ENCODE measurements at regions not wholly inside any gene's neighbourhood (a gene's known extent, or its start where the extent isn't known, plus 50 kb on each side); places are given as distances from the start of the nearest gene placed in this dataset.
A peak's percentile ranks its signal among the peaks of the same experiment; 100 is the strongest.

DNA sequence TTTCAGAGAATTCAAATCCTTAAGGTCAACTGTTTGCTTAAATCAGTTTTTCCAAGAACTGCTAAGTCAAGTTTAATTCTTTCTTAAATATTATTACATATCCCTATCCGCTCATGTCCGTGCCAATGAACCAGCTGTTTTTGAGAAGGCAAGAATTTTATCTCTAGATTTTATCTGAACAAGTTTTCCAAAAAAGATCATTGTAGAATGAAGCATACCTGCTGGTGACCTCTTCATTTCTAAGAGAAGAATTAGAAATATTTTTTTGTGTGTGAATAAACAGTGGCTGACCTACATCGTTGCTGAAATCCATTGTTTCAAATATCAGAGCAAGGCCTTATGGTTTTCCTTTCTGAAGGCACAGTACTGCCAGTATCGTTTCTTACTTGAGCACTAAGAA is 58.4 kb upstream of the RND3 start:
- ATAC-seq (ENCODE audit: poor library complexity) = no peak
- H3K4me3 ChIP-seq (ENCODE audit: low read length) = no peak overlapping the region
- DNase-seq = no peak
- ChIA-PET CTCF (no interaction called here), POLR2A (no interaction called here)
- no peaks in the 10 kb centered on the region for H3K36me3 ChIP-seq (ENCODE audit: insufficient read depth, low read length)
- no peak overlapping the region for H3K4me3 Mint-ChIP-seq
- intact Hi-C loops (cut with DNase I, micrococcal nuclease) = no loop called here
- no peaks in the 10 kb centered on the region for H3K36me3 Mint-ChIP-seq (ENCODE audit: low read depth)
- no peak overlapping the region for H3K27ac ChIP-seq (ENCODE audit: low read depth in 1 of 2, low read length in 2 of 2)
- H3K9me3 ChIP-seq (ENCODE audit: control insufficient read depth in 1 of 2, insufficient read depth in 1 of 2, low read length in 2 of 2) = peaks cover 0 to 14% of the 10 kb centered on the region in 2 experiments
- H3K27me3 Mint-ChIP-seq = no peaks in the 10 kb centered on the region
- no peaks in the 10 kb centered on the region for H3K4me1 ChIP-seq (ENCODE audit: insufficient read depth, low read length)
- TF ChIP-seq CTCF (IDR thresholded peaks at IDR 0.05) = no peak
- no peaks in the 10 kb centered on the region for H3K9me3 Mint-ChIP-seq
- no peak overlapping the region for H3K27ac Mint-ChIP-seq
- H3K4me1 Mint-ChIP-seq (ENCODE audit: low read depth) = no peaks in the 10 kb centered on the region
- no peaks in the 10 kb centered on the region for H3K27me3 ChIP-seq (ENCODE audit: control insufficient read depth in 1 of 2, insufficient read depth in 2 of 2, low read length in 2 of 2)

GRCh38 chr2:150544731-150545130 is 57.3 kb upstream of the RND3 start:
- Mint-ChIP-seq H3K4me3 (no peak overlapping the region), H3K27me3 (no peaks in the 10 kb centered on the region), H3K9me3 (no peaks in the 10 kb centered on the region), H3K36me3 (ENCODE audit: low read depth) (no peaks in the 10 kb centered on the region), H3K4me1 (ENCODE audit: low read depth) (no peaks in the 10 kb centered on the region), H3K27ac (no peak overlapping the region)
- no peaks in the 10 kb centered on the region for H3K36me3 ChIP-seq (ENCODE audit: insufficient read depth, low read length)
- H3K9me3 ChIP-seq (ENCODE audit: control insufficient read depth in 1 of 2, insufficient read depth in 1 of 2, low read length in 2 of 2) = peaks cover 0 to 18% of the 10 kb centered on the region in 2 experiments
- H3K27ac ChIP-seq (ENCODE audit: low read depth in 1 of 2, low read length in 2 of 2) = no peak overlapping the region
- no peaks in the 10 kb centered on the region for H3K27me3 ChIP-seq (ENCODE audit: control insufficient read depth in 1 of 2, insufficient read depth in 2 of 2, low read length in 2 of 2)
- ChIA-PET CTCF (interaction anchor here (0.7 kb wide), 1 partner anchor 70 kb away, joined by 3 read pairs; no protein-coding TSS in a partner anchor), POLR2A (no interaction called here)
- H3K4me1 ChIP-seq (ENCODE audit: insufficient read depth, low read length) = no peaks in the 10 kb centered on the region
- no peak for TF ChIP-seq CTCF (IDR thresholded peaks at IDR 0.05)
- ATAC-seq (ENCODE audit: poor library complexity) (no peak), DNase-seq (no peak)
- H3K4me3 ChIP-seq (ENCODE audit: low read length) = no peak overlapping the region
- intact Hi-C loops (cut with DNase I, micrococcal nuclease) = no loop called here

- Histone ChIP-seq H3K27me3 (ENCODE audit: control insufficient read depth in 1 of 2, insufficient read depth in 2 of 2, low read length in 2 of 2) (no peaks in the 10 kb centered on the region), H3K36me3 (ENCODE audit: insufficient read depth, low read length) (no peaks in the 10 kb centered on the region), H3K4me1 (ENCODE audit: insufficient read depth, low read length) (no peaks in the 10 kb centered on the region), H3K9me3 (ENCODE audit: control insufficient read depth in 1 of 2, insufficient read depth in 1 of 2, low read length in 2 of 2) (peaks cover 0 to 18% of the 10 kb centered on the region in 2 experiments), H3K4me3 (ENCODE audit: low read length) (no peak overlapping the region), H3K27ac (ENCODE audit: low read depth in 1 of 2, low read length in 2 of 2) (no peak overlapping the region)
- H3K36me3 Mint-ChIP-seq (ENCODE audit: low read depth) = no peaks in the 10 kb centered on the region
- ATAC-seq (ENCODE audit: poor library complexity) (no peak), DNase-seq (peak in 1 of 14 experiments; percentile 7)
- H3K4me3 Mint-ChIP-seq = no peak overlapping the region
- TF ChIP-seq CTCF (IDR thresholded peaks at IDR 0.05) = no peak
- H3K9me3 Mint-ChIP-seq = no peaks in the 10 kb centered on the region
- H3K4me1 Mint-ChIP-seq (ENCODE audit: low read depth) = no peaks in the 10 kb centered on the region
- H3K27me3 Mint-ChIP-seq = no peaks in the 10 kb centered on the region
- ChIA-PET POLR2A (no interaction called here), CTCF (no interaction called here)
- intact Hi-C loops (cut with DNase I, micrococcal nuclease) = no loop called here
- H3K27ac Mint-ChIP-seq = no peak overlapping the region
These were observed 55.2 kb upstream of the RND3 start for GRCh38 chr2:150542692-150543091.

Measured in CD4-positive, alpha-beta T cell (primary cell).